SU-DHL-6 (cell line): ENCODE measurements at regions not wholly inside any gene's neighbourhood (a gene's known extent, or its start where the extent isn't known, plus 50 kb on each side); places are given as distances from the start of the nearest gene placed in this dataset.

ENCODE experiments used
- EZH2phosphoT487 ChIP-seq: fragments of 200-600 bp; sonication (generic), shearing (Covaris generic); conservative IDR thresholded peaks from 2 replicates; pipeline ENCODE4 v1.6.1; 2018; ENCODE audit warnings: mild to moderate bottlenecking, antibody characterized with exemption, low read length, moderate library complexity, mixed read lengths
- TF ChIP-seq, protein P1 (sequence below): fragments of 200-600 bp; sonication (generic); IDR thresholded peaks from one replicate; pipeline ENCODE4 v1.5.1; 2017; ENCODE audit warnings: antibody characterized with exemption, mild to moderate bottlenecking, low read length, moderate library complexity; ENCODE audit not compliant: insufficient read depth, poor library complexity, severe bottlenecking

DNA sequence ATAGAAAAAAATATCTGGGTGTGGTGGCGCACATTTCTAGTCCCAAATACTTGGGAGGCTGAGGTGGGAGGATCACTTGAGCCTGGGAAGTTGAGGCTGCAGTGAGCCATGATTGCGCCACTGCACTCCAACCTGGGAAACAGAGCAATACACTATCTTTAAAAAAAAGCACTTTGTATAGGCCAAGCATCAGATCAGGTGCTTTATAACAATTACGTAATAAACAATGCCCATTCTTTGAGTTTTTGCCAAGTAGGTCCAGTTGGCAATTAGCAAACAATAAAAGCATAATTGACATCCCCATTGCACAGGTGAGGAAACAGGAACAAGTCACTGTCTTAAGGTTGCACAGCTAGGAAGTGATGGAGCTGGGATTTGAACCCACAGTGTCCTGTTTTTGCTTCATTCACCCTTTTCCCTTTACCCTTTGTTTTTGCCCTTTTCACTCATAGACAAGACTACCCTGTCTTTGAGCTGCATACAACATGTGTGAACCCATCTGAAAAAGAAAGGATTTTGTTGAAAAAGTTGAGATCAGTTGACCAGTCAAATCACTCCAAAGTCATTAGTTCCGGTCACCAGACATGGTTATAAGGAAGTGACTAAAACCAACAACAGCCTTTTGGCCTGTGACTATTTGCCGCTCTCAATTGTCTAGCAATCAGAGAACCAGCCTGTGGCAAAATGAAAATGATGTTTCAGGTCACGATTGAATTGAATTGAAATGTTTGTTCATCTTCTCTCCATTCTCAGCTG lies 303.6 kb downstream of the TFAP2C start:
- TF ChIP-seq, protein P1, sequence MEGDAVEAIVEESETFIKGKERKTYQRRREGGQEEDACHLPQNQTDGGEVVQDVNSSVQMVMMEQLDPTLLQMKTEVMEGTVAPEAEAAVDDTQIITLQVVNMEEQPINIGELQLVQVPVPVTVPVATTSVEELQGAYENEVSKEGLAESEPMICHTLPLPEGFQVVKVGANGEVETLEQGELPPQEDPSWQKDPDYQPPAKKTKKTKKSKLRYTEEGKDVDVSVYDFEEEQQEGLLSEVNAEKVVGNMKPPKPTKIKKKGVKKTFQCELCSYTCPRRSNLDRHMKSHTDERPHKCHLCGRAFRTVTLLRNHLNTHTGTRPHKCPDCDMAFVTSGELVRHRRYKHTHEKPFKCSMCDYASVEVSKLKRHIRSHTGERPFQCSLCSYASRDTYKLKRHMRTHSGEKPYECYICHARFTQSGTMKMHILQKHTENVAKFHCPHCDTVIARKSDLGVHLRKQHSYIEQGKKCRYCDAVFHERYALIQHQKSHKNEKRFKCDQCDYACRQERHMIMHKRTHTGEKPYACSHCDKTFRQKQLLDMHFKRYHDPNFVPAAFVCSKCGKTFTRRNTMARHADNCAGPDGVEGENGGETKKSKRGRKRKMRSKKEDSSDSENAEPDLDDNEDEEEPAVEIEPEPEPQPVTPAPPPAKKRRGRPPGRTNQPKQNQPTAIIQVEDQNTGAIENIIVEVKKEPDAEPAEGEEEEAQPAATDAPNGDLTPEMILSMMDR: no peak
- no peak for TF ChIP-seq EZH2phosphoT487
